Lung (tissue), 11 donors: ENCODE measurements at regions not wholly inside any gene's neighbourhood (a gene's known extent, or its start where the extent isn't known, plus 50 kb on each side); places are given as distances from the start of the nearest gene placed in this dataset.

Experiments
- ATAC-seq: fragments of 200-7000 bp; cut with Tn5 transposase; one replicate; pipeline ENCODE4 v1.9.1; 2020; ENCODE audit warnings: moderate number of reproducible peaks; ENCODE audit not compliant: insufficient read depth, low FRiP score
- DNase-seq, 3 donors: peaks; one replicate each; pipeline ENCODE4 v3.0.0-alpha.2; 2013 to 2017
- H3K27ac ChIP-seq, 2 donors: one replicate each; pipeline ENCODE4 v1.5.1; 2013; ENCODE audit warnings: mild to moderate bottlenecking in 2 of 2, moderate library complexity in 2 of 2, control low read depth in 1 of 2, inconsistent platforms in 1 of 2, low read depth in 1 of 2, low read length in 1 of 2
- H3K27me3 ChIP-seq, 3 donors: one replicate each; pipeline ENCODE4 v1.5.1; 2013; ENCODE audit warnings: low read length in 2 of 3; ENCODE audit not compliant: control insufficient read depth in 3 of 3, insufficient read depth in 3 of 3
- H3K36me3 ChIP-seq, 4 donors: one replicate each; pipeline ENCODE4 v1.5.1; 2013; ENCODE audit warnings: low read length in 4 of 4, mild to moderate bottlenecking in 1 of 4, moderate library complexity in 1 of 4; ENCODE audit not compliant: control insufficient read depth in 4 of 4, insufficient read depth in 4 of 4
- H3K4me1 ChIP-seq, 5 donors: one replicate each; pipeline ENCODE4 v1.5.1; 2013; ENCODE audit warnings: low read length in 5 of 5, mild to moderate bottlenecking in 2 of 5, moderate library complexity in 1 of 5; ENCODE audit not compliant: control insufficient read depth in 5 of 5, insufficient read depth in 5 of 5
- H3K4me3 ChIP-seq: one replicate; pipeline ENCODE4 v1.5.1; 2013; ENCODE audit warnings: mild to moderate bottlenecking, control low read depth, moderate library complexity
- H3K9ac ChIP-seq, 2 donors: one replicate each; pipeline ENCODE4 v1.5.1; 2013; ENCODE audit warnings: low read length in 2 of 2, control low read depth in 1 of 2; ENCODE audit not compliant: insufficient read depth in 1 of 2
- H3K9me3 ChIP-seq, 4 donors: one replicate each; pipeline ENCODE4 v1.5.1; 2013; ENCODE audit warnings: low read length in 3 of 4, mild to moderate bottlenecking in 1 of 4, moderate library complexity in 1 of 4; ENCODE audit not compliant: control insufficient read depth in 4 of 4, insufficient read depth in 3 of 4
- CTCF ChIP-seq: IDR thresholded peaks from 2 replicates; pipeline ENCODE4 v1.5.1; 2012; ENCODE audit warnings: mild to moderate bottlenecking; ENCODE audit errors: control extremely low read depth, extremely low read depth
- WGBS, 2 donors: extraction: QIAGEN DNeasy Blood & Tissue Kit; methylation state at CpG; one replicate each; pipeline ENCODE4 v1.1.7; 2013; 5-methylcytosine and 5-hydroxymethylcytosine counted together
- donor health status: control.
- donor health status: control.
- donor health status: Bipolar disorder and iron deficiency.
- donor health status: healthy.
- donor health status: DM: yes; HTN: yes; CAD: no.

- no peak for DNase-seq
- peaks cover 0 to 3% (median 0%) of the 10 kb centered on the region in 3 donors for H3K27me3 ChIP-seq
- no peak for ATAC-seq
- peaks cover 0 to 3% (median 0%) of the 10 kb centered on the region in 4 donors for H3K9me3 ChIP-seq
- H3K36me3 ChIP-seq, result no peaks in the 10 kb centered on the region
- H3K4me3 ChIP-seq, result no peak overlapping the region
- no peaks in the 10 kb centered on the region for H3K4me1 ChIP-seq
- 86 to 96% methylated on average over 5 of the region's 5 CpGs for WGBS, 2 donors
- H3K27ac ChIP-seq, result no peak overlapping the region
- no peak overlapping the region for H3K9ac ChIP-seq
- TF ChIP-seq CTCF, result no peak
Observed at GRCh38 chr20:4635781-4636180, 50.5 kb upstream of the PRNP start.

GRCh38 chr20:4635342-4635741, 50.9 kb upstream of the PRNP start:
- Histone ChIP-seq H3K27me3 (peaks cover 0 to 3% (median 0%) of the 10 kb centered on the region in 3 donors), H3K36me3 (no peaks in the 10 kb centered on the region), H3K9ac (no peak overlapping the region), H3K4me1 (no peaks in the 10 kb centered on the region), H3K27ac (no peak overlapping the region), H3K9me3 (peaks cover 0 to 3% (median 0%) of the 10 kb centered on the region in 4 donors), H3K4me3 (no peak overlapping the region)
- WGBS, 2 donors, result 76 to 93% methylated on average over 1 of the region's 1 CpG
- TF ChIP-seq CTCF, result no peak
- ATAC-seq (no peak), DNase-seq (no peak)

GRCh38 chr20:4633780-4634179, 52.5 kb upstream of the PRNP start:
- Histone ChIP-seq H3K36me3 (no peaks in the 10 kb centered on the region), H3K27ac (peak overlapping the region in 1 of 2 donors; percentile 65), H3K9me3 (peaks cover 0 to 3% (median 0%) of the 10 kb centered on the region in 4 donors), H3K27me3 (peaks cover 0 to 3% (median 0%) of the 10 kb centered on the region in 3 donors), H3K4me3 (no peak overlapping the region), H3K9ac (no peak overlapping the region), H3K4me1 (no peaks in the 10 kb centered on the region)
- DNase-seq (peak in 1 of 3 donors; percentile 9), ATAC-seq (no peak)
- TF ChIP-seq CTCF, result no peak
- WGBS, 2 donors, result 36 to 45% methylated on average over 4 of the region's 4 CpGs

GRCh38 chr20:4633379-4633778, 52.9 kb upstream of the PRNP start:
- no peaks in the 10 kb centered on the region for H3K36me3 ChIP-seq
- H3K27me3 ChIP-seq, result peaks cover 0 to 3% (median 0%) of the 10 kb centered on the region in 3 donors
- DNase-seq (no peak), ATAC-seq (no peak)
- no peak for TF ChIP-seq CTCF
- H3K27ac ChIP-seq, result peak overlapping the region in 1 of 2 donors; percentile 20
- 56 to 62% methylated on average over 3 of the region's 3 CpGs for WGBS, 2 donors
- H3K4me1 ChIP-seq, result no peaks in the 10 kb centered on the region
- H3K9ac ChIP-seq, result no peak overlapping the region
- H3K4me3 ChIP-seq, result no peak overlapping the region
- peaks cover 0 to 3% (median 0%) of the 10 kb centered on the region in 4 donors for H3K9me3 ChIP-seq
